GM12874 (cell line): ENCODE measurements at regions not wholly inside any gene's neighbourhood (a gene's known extent, or its start where the extent isn't known, plus 50 kb on each side); places are given as distances from the start of the nearest gene placed in this dataset.

Experiments used
- TF ChIP-seq, protein P1 (sequence below): IDR thresholded peaks from 2 replicates; pipeline ENCODE4 v1.5.1; 2011; ENCODE audit warnings: low read depth, mild to moderate bottlenecking, control low read depth, low read length, moderate library complexity; ENCODE audit not compliant: insufficient read depth

DNA sequence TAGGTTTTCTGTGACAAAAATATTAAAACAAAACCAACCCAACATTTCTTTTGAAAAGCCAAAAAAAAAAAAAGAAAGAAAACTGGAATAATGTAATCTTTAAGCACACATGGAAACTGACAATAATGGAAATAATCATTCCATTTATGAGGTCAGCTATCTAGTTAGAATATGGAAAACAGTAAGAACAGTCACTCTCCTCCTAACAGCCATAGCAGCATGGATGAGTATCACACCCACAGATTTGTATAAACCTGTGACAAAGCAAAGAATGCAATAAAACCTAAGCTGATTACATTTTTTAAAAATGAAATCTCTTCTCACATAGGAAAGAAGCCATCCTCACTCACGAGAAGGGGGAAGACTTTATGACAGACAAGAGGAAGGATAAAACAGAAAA is 437.8 kb downstream of the NYAP2 start:
- TF ChIP-seq, protein P1, sequence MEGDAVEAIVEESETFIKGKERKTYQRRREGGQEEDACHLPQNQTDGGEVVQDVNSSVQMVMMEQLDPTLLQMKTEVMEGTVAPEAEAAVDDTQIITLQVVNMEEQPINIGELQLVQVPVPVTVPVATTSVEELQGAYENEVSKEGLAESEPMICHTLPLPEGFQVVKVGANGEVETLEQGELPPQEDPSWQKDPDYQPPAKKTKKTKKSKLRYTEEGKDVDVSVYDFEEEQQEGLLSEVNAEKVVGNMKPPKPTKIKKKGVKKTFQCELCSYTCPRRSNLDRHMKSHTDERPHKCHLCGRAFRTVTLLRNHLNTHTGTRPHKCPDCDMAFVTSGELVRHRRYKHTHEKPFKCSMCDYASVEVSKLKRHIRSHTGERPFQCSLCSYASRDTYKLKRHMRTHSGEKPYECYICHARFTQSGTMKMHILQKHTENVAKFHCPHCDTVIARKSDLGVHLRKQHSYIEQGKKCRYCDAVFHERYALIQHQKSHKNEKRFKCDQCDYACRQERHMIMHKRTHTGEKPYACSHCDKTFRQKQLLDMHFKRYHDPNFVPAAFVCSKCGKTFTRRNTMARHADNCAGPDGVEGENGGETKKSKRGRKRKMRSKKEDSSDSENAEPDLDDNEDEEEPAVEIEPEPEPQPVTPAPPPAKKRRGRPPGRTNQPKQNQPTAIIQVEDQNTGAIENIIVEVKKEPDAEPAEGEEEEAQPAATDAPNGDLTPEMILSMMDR, result no peak

- TF ChIP-seq, protein P1, result no peak
These were observed 425.4 kb downstream of the NYAP2 start for GRCh38 chr2:225824748-225825449.

- TF ChIP-seq, protein P1, result no peak
These were observed 421.8 kb downstream of the NYAP2 start for GRCh38 chr2:225821351-225821750.

DNA sequence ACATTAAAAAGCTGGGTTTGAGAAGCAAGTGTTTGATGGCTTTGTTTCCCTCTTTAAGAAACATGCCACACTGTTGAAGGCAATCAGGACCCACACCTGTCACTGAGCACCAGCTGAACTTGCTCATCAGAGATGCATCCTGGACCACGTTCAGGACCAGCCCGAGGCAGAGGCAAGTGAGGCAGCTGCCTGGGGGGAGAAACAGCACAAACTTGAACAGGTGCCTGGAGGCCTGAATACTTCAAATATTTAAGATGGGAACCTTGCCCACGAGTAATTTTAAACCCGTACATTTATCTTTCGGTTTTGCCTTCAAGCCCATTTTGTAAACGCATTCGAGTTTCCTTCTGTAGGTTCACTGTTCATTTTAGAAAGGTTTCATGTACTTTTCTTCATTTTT is 421.3 kb downstream of the NYAP2 start:
- TF ChIP-seq, protein P1, result no peak

DNA sequence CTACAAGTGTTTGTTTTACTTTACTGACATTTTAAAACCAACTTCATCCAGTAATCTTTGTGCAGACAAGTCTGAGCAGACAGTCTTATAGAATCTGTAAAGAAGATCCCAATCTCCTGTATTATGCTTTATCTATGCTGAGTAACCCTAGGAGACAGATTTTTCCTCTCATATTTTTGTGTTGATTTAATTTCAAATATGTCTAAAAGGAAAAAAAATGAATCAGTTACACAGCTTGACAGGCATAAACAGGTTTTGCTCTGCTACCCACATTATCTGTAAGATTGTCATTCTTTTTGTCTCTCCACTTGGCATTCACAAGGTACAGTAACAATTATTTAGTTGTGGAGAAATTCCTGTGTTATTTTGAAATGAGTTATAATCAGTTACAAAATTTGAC is 415.0 kb downstream of the NYAP2 start:
- TF ChIP-seq, protein P1, result no peak

DNA sequence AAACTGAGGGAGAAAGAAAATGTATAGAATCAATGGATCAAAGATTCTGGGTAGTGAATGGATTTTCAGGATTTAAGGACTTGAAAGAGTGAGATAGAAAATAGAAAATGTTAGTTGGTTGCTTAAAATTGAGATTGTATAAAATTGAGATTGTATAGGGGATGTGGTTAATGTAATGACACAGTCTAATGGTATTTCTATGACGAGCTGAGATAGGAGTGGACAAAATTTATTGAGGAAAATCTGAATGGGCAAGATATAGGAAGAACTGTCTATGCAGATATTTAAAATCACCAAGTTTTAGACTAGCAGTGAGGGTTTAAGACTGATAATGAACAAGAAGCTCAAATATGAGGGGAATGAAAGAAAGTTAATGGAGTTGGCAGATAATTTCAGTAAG is 406.6 kb downstream of the NYAP2 start:
- TF ChIP-seq, protein P1, result no peak

GRCh38 chr2:225797394-225797793 is 397.9 kb downstream of the NYAP2 start:
- TF ChIP-seq, protein P1, result no peak
